CD4-positive, alpha-beta T cell (primary cell): ENCODE measurements at regions not wholly inside any gene's neighbourhood (a gene's known extent, or its start where the extent isn't known, plus 50 kb on each side); places are given as distances from the start of the nearest gene placed in this dataset.

ENCODE experiments used
- ATAC-seq: fragments of 200-7000 bp; cut with Tn5 transposase; one replicate; pipeline ENCODE4 v1.10.0; 2022; ENCODE audit warnings: mild to moderate bottlenecking; ENCODE audit not compliant: poor library complexity
- CTCF ChIA-PET: fragments of 350-600 bp; sonication (Branson Sonifier 250); formaldehyde crosslinking; loops from one replicate; lab custom pipeline; 2021; ENCODE audit warnings: antibody characterized with exemption, inconsistent platforms; lab: Charles Lee
- POLR2A ChIA-PET: fragments of 350-600 bp; sonication (Branson Sonifier 250); formaldehyde crosslinking; loops from one replicate; lab custom pipeline; 2021; ENCODE audit warnings: antibody characterized with exemption, inconsistent platforms; lab: Charles Lee
- DNase-seq, 14 experiments: peaks; one replicate each; pipeline ENCODE4 v3.0.0-alpha.2; 2013 to 2020; ENCODE audit warnings: mixed read lengths in 2 of 14
- H3K27ac ChIP-seq, 2 donors: one replicate each; pipeline versions ENCODE4 v1.5.1 to v1.7.0; 2013; ENCODE audit warnings: low read length in 2 of 2, low read depth in 1 of 2, mild to moderate bottlenecking in 1 of 2
- H3K27me3 ChIP-seq, 2 experiments: 1 replicate in 1 of 2; 2 replicates in 1 of 2; pipeline versions ENCODE4 v1.6.1 to v1.7.0; 2013; ENCODE audit warnings: low read length in 2 of 2, control low read depth in 1 of 2, mild to moderate bottlenecking in 1 of 2, moderate library complexity in 1 of 2; ENCODE audit not compliant: insufficient read depth in 2 of 2, control insufficient read depth in 1 of 2
- H3K36me3 ChIP-seq: one replicate; pipeline ENCODE4 v1.6.1; 2013; ENCODE audit warnings: low read length, control low read depth; ENCODE audit not compliant: insufficient read depth
- H3K4me1 ChIP-seq: one replicate; pipeline ENCODE4 v1.6.1; 2013; ENCODE audit warnings: low read length, control low read depth; ENCODE audit not compliant: insufficient read depth
- H3K4me3 ChIP-seq: one replicate; pipeline ENCODE4 v1.5.1; 2013; ENCODE audit warnings: mild to moderate bottlenecking, low read length, moderate library complexity
- H3K9me3 ChIP-seq, 2 experiments: 1 replicate in 1 of 2; 2 replicates in 1 of 2; pipeline versions ENCODE4 v1.6.1 to v1.7.0; 2013; ENCODE audit warnings: low read length in 2 of 2, mild to moderate bottlenecking in 2 of 2, control low read depth in 1 of 2, moderate library complexity in 1 of 2; ENCODE audit not compliant: control insufficient read depth in 1 of 2, insufficient read depth in 1 of 2
- H3K27ac Mint-ChIP-seq: one replicate; pipeline ENCODE4 v1.8.0; 2020; ENCODE audit warnings: mixed read lengths
- H3K27me3 Mint-ChIP-seq: one replicate; pipeline ENCODE4 v1.8.0; 2021; ENCODE audit warnings: mixed read lengths
- H3K36me3 Mint-ChIP-seq: one replicate; pipeline ENCODE4 v1.8.0; 2021; ENCODE audit warnings: low read depth, mixed read lengths
- H3K4me1 Mint-ChIP-seq: one replicate; pipeline ENCODE4 v1.8.0; 2021; ENCODE audit warnings: low read depth, mixed read lengths
- H3K4me3 Mint-ChIP-seq: one replicate; pipeline ENCODE4 v1.8.0; 2020; ENCODE audit warnings: mild to moderate bottlenecking, mixed read lengths
- H3K9me3 Mint-ChIP-seq: one replicate; pipeline ENCODE4 v1.8.0; 2020; ENCODE audit warnings: mixed read lengths
- intact Hi-C, 2 experiments: fragments of 100-400 bp; cut with DNase I in 1 of 2; cut with micrococcal nuclease in 1 of 2; formaldehyde crosslinking; loops; one replicate each; pipeline versions ENCODE4 v1.15.1 to v1.9.0; 2023 to 2025; cut with DNase I, micrococcal nuclease
- TF ChIP-seq, protein P1 (sequence below): fragments of 200-600 bp; IDR thresholded peaks from one replicate; pipeline ENCODE4 v1.8.0; 2022; ENCODE audit warnings: antibody characterized with exemption, mild to moderate bottlenecking

DNA sequence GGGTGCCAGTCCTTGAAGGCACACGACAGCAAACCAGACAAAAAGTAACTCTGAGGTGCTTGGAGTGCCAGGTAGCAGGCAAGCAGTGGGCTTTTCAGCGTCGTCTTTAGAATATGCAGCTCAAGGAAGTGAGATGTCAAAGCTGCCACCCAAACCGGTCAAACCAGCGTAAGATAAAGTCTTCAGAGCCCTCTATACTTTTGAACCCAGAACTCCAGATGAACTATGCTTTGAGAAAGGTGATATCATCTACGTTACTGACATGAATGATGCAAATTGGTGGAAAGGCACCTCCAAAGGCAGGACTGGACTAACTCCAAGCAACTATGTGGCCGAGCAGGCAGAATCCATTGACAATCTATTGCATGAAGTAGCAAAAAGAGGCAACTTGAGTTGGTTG is 95.9 kb downstream of the TBX3 start:
- Histone ChIP-seq H3K27ac (no peak overlapping the region), H3K4me1 (no peaks in the 10 kb centered on the region), H3K9me3 (peaks cover 0 to 5% of the 10 kb centered on the region in 2 experiments), H3K4me3 (no peak overlapping the region), H3K27me3 (peaks cover 0 to 2% of the 10 kb centered on the region in 2 experiments), H3K36me3 (no peaks in the 10 kb centered on the region)
- peaks cover 6% of the 10 kb centered on the region for H3K9me3 Mint-ChIP-seq
- ChIA-PET CTCF (no interaction called here), POLR2A (no interaction called here)
- no peak overlapping the region for H3K4me3 Mint-ChIP-seq
- no peaks in the 10 kb centered on the region for H3K4me1 Mint-ChIP-seq
- DNase-seq (no peak), ATAC-seq (no peak)
- TF ChIP-seq, protein P1, sequence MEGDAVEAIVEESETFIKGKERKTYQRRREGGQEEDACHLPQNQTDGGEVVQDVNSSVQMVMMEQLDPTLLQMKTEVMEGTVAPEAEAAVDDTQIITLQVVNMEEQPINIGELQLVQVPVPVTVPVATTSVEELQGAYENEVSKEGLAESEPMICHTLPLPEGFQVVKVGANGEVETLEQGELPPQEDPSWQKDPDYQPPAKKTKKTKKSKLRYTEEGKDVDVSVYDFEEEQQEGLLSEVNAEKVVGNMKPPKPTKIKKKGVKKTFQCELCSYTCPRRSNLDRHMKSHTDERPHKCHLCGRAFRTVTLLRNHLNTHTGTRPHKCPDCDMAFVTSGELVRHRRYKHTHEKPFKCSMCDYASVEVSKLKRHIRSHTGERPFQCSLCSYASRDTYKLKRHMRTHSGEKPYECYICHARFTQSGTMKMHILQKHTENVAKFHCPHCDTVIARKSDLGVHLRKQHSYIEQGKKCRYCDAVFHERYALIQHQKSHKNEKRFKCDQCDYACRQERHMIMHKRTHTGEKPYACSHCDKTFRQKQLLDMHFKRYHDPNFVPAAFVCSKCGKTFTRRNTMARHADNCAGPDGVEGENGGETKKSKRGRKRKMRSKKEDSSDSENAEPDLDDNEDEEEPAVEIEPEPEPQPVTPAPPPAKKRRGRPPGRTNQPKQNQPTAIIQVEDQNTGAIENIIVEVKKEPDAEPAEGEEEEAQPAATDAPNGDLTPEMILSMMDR = no peak
- H3K36me3 Mint-ChIP-seq = no peaks in the 10 kb centered on the region
- no peak overlapping the region for H3K27ac Mint-ChIP-seq
- H3K27me3 Mint-ChIP-seq = peaks cover 8% of the 10 kb centered on the region
- intact Hi-C loops = no loop called here

DNA sequence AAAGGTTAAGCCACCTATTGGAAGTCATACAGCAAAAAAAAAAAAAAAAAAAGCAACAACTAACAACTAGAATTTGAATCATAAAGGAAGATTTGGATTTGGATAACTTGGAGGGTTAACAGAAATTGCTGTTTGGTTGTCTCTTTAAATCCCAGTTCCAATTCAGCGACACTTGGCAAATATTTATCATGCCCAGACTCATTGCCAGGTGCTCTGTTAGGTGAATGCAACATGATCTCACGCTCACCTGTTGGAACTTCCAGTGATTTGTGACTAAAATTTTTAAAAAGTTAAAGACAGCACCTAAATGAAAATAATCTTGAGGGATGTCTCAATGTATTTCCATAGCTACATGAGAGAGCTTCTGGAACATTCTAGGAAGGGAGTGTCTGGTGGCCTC is 103.7 kb downstream of the TBX3 start:
- Mint-ChIP-seq H3K27ac (no peak overlapping the region), H3K4me3 (no peak overlapping the region), H3K36me3 (no peaks in the 10 kb centered on the region), H3K27me3 (peaks cover 33% of the 10 kb centered on the region), H3K9me3 (no peaks in the 10 kb centered on the region), H3K4me1 (no peaks in the 10 kb centered on the region)
- ChIA-PET CTCF (no interaction called here), POLR2A (no interaction called here)
- DNase-seq = no peak
- Histone ChIP-seq H3K9me3 (peaks cover 0 to 3% of the 10 kb centered on the region in 2 experiments), H3K27me3 (no peaks in the 10 kb centered on the region), H3K36me3 (no peaks in the 10 kb centered on the region), H3K4me3 (no peak overlapping the region), H3K27ac (no peak overlapping the region), H3K4me1 (no peaks in the 10 kb centered on the region)
- intact Hi-C loops = no loop called here
- TF ChIP-seq, protein P1 = no peak
- no peak for ATAC-seq

DNA sequence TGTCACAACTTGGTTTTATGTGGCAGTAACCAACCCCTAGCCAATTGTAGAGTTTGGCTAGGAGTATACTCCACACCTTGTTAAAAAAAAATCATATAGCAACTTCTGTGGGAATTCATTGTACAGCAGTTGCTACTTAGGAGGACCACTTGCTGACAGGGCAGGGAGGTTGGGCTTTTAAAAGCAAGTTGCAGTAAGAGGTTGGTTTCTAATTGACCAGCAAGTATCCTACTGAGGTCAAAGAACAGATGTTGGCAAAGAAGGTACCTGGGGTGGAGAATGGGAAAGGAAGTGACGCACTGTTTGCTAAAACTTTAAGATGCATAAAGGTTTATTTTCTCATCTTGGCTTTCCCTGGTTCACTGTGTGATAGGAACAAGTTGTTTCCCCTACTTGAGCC is 104.6 kb downstream of the TBX3 start:
- no peaks in the 10 kb centered on the region for H3K4me1 Mint-ChIP-seq
- Histone ChIP-seq H3K27ac (no peak overlapping the region), H3K9me3 (peaks cover 0 to 3% of the 10 kb centered on the region in 2 experiments), H3K36me3 (no peaks in the 10 kb centered on the region), H3K27me3 (no peaks in the 10 kb centered on the region), H3K4me1 (no peaks in the 10 kb centered on the region), H3K4me3 (no peak overlapping the region)
- H3K36me3 Mint-ChIP-seq = no peaks in the 10 kb centered on the region
- H3K27ac Mint-ChIP-seq = no peak overlapping the region
- CTCF ChIA-PET = no interaction called here
- H3K9me3 Mint-ChIP-seq = no peaks in the 10 kb centered on the region
- DNase-seq (no peak), ATAC-seq (no peak)
- intact Hi-C loops = no loop called here
- peaks cover 33% of the 10 kb centered on the region for H3K27me3 Mint-ChIP-seq
- no peak overlapping the region for H3K4me3 Mint-ChIP-seq
- POLR2A ChIA-PET = no interaction called here
- TF ChIP-seq, protein P1 = no peak
